Posterior cingulate gyrus (tissue), 11 donors: ENCODE measurements at regions not wholly inside any gene's neighbourhood (a gene's known extent, or its start where the extent isn't known, plus 50 kb on each side); places are given as distances from the start of the nearest gene placed in this dataset.

Experiments
- DNase-seq, 10 donors: peaks; one replicate each; pipeline versions ENCODE4 v3.0.0 to v3.0.0-alpha.2; 2020 to 2021; ENCODE audit warnings: mixed read lengths in 3 of 10
- intact Hi-C: fragments of 100-400 bp; cut with DNase I; formaldehyde crosslinking; loops from one replicate; pipeline ENCODE4 v1.15.1; 2023

- intact Hi-C loops: no loop called here
- no peak for DNase-seq
Measured at GRCh38 chr14:66375046-66375964, 110.9 kb upstream of the CCDC196 start.

- intact Hi-C loops: no loop called here
- no peak for DNase-seq
Measured at GRCh38 chr14:66377574-66377973, 108.6 kb upstream of the CCDC196 start.

- DNase-seq: no peak
- intact Hi-C loops: no loop called here
Measured at GRCh38 chr14:66378712-66379505, 107.3 kb upstream of the CCDC196 start.

- intact Hi-C loops: no loop called here
- no peak for DNase-seq
Measured at GRCh38 chr14:66380143-66380542, 106.0 kb upstream of the CCDC196 start.

GRCh38 chr14:66381755-66382154 lies 104.4 kb upstream of the CCDC196 start:
- intact Hi-C loops: no loop called here
- DNase-seq: no peak

- no peak for DNase-seq
- intact Hi-C loops: no loop called here
Measured at GRCh38 chr14:66383257-66383656, 102.9 kb upstream of the CCDC196 start.

- DNase-seq: no peak
- intact Hi-C loops: no loop called here
Measured at GRCh38 chr14:66383771-66384170, 102.4 kb upstream of the CCDC196 start.

- intact Hi-C loops: no loop called here
- no peak for DNase-seq
Measured at GRCh38 chr14:66388516-66388915, 97.7 kb upstream of the CCDC196 start.

GRCh38 chr14:66389481-66389880 lies 96.7 kb upstream of the CCDC196 start:
- intact Hi-C loops: no loop called here

GRCh38 chr14:66395300-66395699 lies 90.9 kb upstream of the CCDC196 start:
- DNase-seq: no peak
- intact Hi-C loops: no loop called here

More at GRCh38 chr14:66389481-66389880, 96.7 kb upstream of the CCDC196 start:
- DNase-seq: no peak

- intact Hi-C loops: no loop called here
- DNase-seq: no peak
Measured at GRCh38 chr14:66396164-66396563, 90.0 kb upstream of the CCDC196 start.

GRCh38 chr14:66398437-66398836 lies 87.7 kb upstream of the CCDC196 start:
- DNase-seq: no peak
- intact Hi-C loops: no loop called here

GRCh38 chr14:66401449-66402095 lies 84.6 kb upstream of the CCDC196 start:
- intact Hi-C loops: loop anchor here (2.0 kb wide), 1 partner anchor 43 kb away; no protein-coding TSS in a partner anchor
- no peak for DNase-seq

GRCh38 chr14:66403183-66403582 lies 83.0 kb upstream of the CCDC196 start:
- DNase-seq: no peak
- intact Hi-C loops: loop anchor here (2.0 kb wide), 1 partner anchor 44 kb away; no protein-coding TSS in a partner anchor

GRCh38 chr14:66404051-66404545 lies 82.1 kb upstream of the CCDC196 start:
- intact Hi-C loops: no loop called here
- no peak for DNase-seq

GRCh38 chr14:66405158-66405557 lies 81.0 kb upstream of the CCDC196 start:
- intact Hi-C loops: no loop called here
- peak in 2 of 10 donors; percentile 65 to 78 for DNase-seq

GRCh38 chr14:66413901-66414300 lies 72.3 kb upstream of the CCDC196 start:
- intact Hi-C loops: no loop called here
- DNase-seq: no peak

GRCh38 chr14:66414511-66414910 lies 71.7 kb upstream of the CCDC196 start:
- intact Hi-C loops: no loop called here
- no peak for DNase-seq

GRCh38 chr14:66420251-66421006 lies 65.7 kb upstream of the CCDC196 start:
- DNase-seq: no peak
- intact Hi-C loops: no loop called here
